GM21526 (cell line): ENCODE measurements at regions not wholly inside any gene's neighbourhood (a gene's known extent, or its start where the extent isn't known, plus 50 kb on each side); places are given as distances from the start of the nearest gene placed in this dataset.
"Not testable (repeated sequence)": the region's sequence is repeated elsewhere in the genome, so short reads cannot be mapped to it uniquely, and the experiment has no call there.

ENCODE experiments used
- ATAC-seq: cut with Tn5 transposase; IDR thresholded peaks from one replicate; pipeline ENCODE4 v1.9.1; 2021; ENCODE audit warnings: moderate library complexity; ENCODE audit not compliant: unreplicated experiment, low FRiP score

DNA sequence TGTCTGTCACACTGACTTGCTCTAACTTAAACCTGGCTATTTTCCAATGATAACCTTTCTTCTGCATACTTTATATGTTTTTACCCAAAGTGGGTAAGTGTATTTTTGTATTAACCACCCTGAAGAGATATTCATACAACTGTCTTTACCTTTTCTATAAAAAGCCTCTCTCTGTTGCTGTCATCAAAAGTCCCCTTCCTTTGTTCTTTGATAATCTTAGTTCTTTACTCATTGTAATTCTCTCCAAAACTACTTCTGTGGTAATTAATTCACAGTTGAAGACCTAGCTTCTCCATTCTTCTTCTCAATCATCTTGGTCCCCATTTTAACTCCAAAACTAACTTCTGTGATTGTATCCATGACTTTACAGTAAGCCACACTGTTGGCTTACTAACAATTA lies 479.7 kb upstream of the MGAT4C start:
- ATAC-seq, result no peak

DNA sequence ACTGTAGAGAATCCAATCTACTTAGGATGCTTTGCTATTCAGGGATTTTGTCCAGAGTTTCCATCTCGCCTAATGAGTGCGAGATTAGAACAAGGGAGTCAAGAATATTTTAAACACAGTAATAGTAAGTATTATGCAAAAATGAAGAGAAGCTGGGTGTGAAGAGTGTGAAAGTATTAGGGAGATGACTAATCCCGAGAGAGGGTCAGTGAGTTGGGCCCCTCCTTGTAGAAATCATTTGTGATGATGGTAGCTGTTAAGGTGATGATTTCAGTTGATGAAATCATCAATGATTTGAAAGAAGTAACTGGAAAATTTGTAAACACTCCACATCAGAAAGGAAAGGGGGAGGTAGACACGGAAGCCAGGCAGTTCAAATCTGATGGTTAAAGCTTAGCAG lies 478.9 kb upstream of the MGAT4C start:
- ATAC-seq, result no peak

DNA sequence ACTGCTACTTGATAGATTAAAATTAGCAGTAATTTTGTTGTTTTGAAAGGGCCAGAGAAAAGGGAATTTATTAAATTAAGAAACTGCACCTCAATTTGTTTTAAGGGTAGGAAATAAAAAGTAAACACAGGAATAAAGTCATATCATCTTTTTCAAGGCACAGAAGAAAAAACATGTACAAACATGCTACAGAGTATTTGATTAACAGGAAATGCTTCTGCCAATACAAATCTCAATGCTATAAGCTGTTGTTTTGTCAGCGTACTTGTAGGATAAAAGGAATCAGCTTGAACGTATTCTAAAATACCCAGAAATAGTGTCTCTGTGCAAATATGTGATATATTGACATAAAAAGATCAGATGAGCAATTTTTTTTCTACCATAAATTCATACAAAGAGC lies 474.0 kb upstream of the MGAT4C start:
- ATAC-seq, result no peak

DNA sequence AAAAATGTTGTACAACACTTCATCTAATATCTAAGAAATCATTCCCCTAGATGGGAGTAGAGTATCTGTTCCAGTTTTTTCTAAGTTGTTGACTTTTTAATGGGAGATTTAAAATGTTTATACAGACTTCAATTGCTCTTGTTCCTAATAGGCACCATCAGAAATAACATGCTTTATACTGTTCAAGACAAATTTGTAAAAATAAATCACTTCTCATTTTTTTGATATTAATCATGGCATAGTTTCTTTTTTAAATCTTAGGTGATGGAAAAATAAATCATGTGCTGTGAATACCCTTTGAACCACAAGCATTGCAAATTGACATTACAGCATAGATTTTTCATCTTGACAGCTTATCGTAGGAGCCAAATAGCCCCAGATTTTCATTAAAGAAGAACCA lies 473.5 kb upstream of the MGAT4C start:
- ATAC-seq, result no peak

DNA sequence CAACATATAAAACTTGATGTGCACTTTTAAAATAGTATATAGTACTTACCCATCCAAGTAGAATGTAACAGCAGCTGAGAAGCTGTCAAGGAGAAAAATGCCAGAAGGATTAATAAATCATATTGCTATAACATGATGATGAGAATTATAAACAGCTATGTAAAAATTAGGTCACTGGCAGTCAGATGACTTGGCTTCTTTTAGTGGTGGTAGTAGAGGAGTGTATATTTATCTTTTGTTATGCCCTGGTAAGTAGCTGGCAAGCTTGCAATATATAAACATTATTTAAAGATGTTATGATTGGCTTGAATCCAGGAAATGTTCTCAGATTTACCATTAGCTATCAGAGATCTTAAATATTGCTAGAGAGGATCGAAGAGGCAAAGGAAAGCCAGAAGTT lies 471.0 kb upstream of the MGAT4C start:
- ATAC-seq, result no peak

DNA sequence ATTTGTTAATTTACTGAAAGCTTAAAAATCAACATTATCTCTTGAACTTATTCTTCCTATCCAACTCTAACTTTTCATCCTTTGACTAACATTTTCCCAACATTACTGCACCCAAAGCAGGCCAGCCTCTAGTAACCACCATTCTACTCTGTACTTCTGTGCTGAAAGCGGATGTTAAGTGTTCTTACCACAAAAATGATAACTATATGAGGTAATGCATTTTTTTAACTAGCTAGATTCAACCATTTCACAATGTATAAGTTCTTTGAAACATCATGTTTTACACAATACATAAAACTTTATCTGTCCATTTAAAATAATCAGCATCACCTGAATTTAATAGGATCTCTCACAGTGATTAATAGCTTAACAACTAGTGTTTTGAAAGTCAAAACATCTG lies 468.5 kb upstream of the MGAT4C start:
- ATAC-seq, result no peak

DNA sequence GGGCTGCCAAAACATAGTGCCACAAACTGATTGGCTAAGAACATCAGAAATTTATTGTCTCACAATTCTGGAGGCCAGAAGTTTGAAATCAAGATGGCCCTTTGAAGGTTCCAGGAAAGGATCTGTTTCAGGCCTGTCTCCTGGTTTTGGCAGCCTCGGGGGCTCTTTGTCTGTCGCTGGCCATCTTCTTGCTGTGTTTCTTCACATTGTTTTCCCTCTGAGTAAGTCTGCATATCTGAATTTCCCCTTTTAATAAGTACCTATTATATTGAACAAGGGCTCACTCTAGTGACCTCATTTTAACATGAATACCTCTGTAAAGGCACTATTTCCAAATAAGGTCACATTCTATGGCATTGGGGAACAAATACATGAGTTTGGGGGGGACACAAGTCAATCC lies 467.1 kb upstream of the MGAT4C start:
- ATAC-seq, result no peak

DNA sequence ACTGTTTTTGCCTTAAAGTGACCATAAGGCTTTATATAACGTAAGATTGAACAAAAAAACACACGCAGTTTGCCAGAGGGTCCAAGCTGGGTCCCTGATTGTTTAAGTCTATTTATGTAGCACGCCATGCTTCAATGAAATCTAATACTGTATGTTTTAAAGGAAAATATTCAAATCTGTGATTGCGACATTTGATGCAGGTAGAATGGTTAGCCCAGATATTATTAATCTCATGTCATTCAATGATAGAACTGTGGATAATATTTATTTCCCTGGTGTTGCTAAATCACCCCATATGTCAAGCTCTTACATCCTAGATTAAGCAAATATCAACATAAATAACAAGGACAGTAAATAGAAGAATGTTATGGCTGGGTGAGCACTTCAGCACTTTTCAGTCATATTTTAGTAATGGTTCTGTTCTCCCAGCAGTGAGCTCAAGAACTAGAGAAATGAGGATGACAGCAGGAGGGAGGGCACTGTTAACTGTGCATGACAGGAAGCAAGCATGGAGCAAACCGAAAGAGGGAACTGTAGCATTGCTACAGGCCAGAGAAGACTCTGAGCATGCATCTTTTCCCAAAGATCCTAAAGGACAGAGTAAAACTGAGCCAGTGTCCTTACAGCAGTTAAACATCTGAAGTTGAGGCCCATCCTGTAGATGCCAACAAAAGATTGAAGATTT lies 465.7 kb upstream of the MGAT4C start:
- no peak for ATAC-seq

DNA sequence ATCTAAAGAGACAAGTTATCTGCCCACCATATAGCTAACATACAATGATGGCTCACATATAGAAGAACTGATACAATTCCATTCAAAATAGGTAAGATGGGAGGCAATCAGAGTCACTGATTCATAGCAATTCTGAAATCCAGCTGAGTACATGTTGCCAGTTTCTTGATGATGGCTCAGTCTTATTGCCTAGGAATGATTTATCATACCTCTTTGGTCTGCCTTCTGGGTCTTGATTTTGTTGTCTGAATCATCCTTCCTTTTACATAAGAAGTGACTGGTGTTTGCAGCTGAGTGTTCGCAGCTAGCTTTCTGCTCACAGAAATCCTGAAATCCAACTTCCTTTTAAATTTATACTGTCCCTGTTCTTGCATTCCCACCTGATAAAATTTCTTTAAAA lies 463.2 kb upstream of the MGAT4C start:
- ATAC-seq, result no peak

DNA sequence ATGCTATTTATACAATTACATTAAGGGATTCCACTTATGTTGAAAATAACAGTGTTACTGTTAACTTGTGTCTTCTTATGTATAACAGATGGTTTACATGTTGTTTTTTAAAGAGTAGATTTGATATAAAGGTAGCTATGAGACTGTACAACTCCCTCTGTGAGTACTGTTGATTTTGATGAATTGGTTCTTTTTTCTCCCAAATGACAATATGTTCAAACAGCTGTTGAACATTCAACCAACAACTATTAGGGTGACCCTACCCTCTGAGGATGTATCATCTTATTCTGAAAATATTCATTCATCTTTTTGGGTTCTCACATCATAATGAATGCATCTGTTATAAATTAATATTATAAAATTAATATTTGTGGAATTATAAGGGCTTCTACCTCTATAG lies 456.9 kb upstream of the MGAT4C start:
- ATAC-seq, result no peak

DNA sequence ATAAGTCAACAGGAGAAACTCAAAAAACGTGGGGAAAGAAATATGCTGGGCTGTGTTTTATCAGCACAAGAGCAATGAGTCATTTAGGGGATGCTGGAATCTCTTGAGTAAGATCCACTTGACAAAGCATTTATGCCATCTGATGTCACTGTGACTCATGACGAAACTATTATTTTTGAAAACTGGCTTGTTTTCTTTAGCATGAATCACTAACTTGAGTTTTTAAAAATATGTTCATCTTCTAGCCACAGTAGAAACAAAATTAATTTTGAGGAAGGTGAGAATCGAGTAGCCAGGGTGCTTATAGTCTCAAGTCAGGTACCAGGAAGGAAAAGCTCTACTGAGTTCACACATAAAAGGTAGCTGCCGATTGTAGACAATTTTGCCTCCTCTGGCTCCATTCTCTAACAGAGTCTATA lies 456.2 kb upstream of the MGAT4C start:
- ATAC-seq, result no peak

DNA sequence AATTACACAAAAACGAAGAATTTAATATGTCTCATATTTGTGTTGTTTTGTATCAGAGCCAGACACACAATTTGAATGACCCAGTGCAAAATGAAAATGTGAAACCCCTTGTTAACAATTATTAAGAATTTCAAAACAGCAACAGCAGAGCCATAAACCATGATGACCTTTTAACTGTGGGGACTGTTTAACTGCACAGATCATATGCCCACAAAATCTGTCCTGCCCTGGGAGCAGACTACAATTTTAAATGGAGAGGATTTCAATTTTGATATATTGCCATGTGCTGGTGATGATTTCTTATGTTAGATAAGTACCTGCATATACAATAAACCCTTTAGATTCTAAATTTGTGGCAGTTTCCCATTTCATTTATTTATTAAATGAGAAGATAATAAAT lies 455.5 kb upstream of the MGAT4C start:
- ATAC-seq, result no peak

DNA sequence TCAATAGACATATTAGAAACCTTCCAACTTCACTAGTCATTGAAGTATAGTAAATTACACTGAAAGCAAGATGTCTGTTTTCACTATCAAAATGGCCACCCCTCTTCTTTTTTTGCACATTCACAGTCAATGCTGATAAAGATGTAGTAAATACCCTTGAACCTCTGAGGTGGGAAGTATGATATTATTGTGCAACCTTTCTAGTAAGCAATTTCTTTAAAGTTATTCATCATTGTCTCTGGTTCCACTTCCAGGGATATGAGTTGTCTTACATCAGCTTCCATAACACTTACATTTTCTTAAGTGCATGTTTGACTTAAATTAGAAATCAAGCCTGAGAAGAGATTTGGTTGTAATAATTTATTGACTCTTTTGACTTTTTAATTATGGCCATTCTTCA lies 453.9 kb upstream of the MGAT4C start:
- no peak for ATAC-seq

DNA sequence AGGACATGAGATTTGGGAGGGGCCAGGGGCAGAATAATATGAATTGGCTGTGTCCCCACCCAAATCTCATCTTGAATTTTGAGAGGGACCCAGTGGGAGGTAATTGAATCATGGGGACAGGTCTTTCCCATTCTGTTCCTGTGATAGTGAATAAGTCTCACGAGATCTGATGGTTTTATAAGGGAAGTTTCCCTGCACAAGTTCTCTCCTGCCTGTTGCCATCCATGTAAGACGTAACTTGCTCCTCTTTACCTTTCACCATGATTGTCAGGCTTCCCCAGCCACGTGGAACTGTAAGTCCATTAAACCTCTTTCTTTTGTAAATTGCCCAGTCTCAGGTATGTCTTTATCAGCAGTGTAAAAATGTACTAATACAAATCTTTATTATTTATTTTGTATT lies 452.8 kb upstream of the MGAT4C start:
- not testable (repeated sequence) for ATAC-seq

DNA sequence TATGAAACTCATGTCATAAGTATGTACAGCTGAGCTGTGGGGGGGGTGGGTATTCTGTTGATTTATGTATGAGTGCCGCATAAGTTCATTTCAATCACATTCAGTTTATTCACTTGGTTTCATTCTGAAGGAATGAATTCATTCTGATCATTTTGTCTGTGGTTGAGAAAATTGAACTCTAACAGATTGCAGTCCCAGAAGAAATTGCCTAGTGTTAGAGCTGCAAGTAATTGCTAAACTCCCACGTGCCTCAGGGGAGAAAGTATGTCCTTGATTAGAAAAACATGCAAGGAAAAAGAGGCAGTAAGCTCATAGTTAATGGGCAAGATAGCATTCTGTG lies 442.4 kb upstream of the MGAT4C start:
- ATAC-seq, result no peak

DNA sequence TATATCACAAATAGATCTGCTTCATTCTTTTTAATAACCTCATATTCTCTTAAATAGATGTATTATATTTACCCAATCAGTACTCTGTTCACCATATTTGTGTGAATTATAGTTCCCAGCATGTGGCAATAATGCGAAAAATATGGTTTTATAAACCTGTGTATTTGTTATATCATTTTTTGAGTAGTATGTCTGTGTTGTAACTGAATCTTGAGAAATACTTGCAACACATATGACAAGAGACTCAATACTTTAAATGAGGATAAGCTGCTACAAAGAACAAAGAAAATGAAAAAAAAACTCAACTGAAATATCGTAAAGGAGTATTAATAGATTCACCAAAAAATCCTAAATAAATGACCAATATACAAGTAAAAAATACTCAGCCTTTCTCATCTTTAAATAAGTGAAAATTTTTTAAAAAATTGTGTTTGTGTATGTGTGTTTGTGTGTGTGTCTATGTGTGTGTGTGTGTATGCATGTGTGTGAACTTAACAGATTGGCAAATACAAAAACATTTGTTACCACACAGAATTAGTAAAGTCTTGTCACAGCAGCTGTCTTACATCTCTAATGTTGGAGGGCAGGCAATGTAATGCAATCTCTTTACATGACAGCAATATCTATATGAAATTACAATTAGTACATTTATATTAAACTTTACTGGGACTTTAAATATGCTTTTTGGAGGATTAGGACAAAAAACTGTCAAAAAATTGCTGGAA lies 441.9 kb upstream of the MGAT4C start:
- no peak for ATAC-seq

DNA sequence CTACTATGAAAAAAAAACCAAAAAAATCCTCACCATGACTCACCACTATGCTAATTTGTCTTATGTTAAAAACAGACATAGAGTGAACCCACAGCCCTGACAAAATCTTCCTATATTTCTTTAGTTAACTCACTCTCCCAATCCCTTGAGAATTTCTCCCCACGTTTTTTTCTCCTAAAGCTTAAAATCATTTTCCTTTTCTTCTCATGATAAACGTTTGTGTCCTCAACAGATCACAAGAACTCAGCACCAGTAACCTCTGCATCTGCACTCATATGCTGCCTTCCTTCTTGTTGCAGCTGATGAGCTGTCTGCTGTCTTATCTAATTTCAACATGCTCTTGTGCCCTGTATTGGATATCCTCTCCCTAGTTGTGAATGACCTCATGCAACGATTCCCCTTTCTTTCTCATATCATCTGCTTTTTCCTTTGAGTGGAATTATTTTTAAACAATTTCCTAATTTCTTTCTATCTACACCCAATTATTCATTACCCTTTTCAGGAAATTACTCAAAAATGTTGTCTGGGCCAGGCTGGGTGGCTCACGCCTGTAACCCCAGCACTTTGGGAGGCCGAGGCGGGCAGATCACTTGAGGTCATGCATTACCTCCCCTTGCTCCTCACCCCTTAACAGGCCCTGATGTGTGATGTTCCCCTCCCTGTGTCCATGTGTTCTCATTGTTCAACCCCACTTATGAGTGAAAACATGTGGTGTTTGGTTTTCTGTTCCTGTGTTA lies 427.5 kb upstream of the MGAT4C start:
- ATAC-seq, result no peak

DNA sequence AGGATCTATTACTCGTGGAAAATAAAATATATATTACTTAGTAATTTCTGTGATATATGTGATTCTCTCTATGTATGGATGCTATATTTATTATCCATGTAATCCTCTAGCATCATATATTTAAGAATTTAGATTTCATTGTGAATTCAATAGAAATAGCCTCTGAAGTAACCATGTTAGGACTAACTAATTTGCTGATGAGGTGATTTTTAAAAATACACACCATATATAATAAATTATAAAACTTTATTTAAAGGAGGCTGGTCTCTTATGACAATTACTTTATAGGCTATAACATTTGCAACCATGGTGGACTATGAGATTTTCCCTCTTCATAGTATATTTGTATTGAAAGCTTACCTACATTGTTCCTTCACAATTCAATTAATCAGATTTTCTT lies 424.9 kb upstream of the MGAT4C start:
- no peak for ATAC-seq

DNA sequence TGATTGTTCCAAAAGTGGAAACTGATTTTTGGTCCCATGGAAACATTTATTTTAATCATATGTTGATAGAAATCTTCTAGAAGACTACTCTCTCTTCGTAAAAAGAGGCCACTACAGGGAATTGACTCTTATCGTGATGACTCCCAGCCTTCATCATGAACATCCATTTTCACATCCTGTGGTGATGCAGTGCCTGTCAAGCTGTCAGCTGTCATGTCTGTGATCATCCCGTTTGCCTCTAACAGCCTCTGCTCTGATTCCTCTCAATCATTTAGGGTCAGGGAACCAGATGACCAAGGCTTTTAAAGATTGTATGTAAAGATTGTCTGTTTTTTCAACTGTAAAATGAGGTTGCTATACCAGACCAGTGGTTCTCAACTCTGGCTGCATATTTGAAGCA lies 419.0 kb upstream of the MGAT4C start:
- no peak for ATAC-seq

DNA sequence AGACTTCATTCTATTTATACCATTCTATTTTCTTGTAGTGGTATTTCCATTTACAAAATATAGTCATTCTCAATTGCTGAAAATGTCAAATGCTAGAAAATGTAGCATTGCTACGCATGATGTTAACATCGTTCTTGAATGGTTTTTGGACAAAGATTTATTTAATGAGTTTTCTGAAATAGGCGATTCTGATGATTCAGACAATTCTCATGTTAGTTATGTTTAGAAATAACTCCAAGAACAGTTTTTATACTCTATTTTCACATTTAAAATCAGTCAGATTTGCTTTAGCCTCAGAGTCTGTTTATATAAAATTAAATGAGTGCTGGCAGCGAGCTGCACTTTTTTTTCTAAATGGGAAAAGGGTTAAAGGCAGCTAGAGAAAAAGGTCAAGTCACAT lies 414.8 kb upstream of the MGAT4C start:
- no peak for ATAC-seq

DNA sequence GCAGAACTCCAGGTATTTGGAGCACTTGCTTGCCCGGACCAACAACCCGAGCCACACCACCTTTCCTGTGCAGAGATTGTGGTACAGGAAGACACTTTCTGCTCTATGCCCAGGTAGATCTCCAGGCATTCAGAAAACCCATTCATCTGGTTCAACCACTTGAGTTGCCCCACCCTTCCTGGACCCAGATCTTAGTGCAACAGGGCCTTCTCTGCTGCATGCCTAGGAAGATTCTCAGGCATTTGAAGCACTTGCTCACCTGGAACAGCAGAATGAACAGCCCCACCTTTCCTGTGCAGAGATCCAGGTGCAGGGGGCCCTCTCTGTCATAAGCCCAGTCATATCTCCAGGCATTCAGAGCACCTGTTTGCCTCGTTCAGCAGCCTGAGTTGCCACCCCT lies 412.8 kb upstream of the MGAT4C start:
- ATAC-seq, result no peak

DNA sequence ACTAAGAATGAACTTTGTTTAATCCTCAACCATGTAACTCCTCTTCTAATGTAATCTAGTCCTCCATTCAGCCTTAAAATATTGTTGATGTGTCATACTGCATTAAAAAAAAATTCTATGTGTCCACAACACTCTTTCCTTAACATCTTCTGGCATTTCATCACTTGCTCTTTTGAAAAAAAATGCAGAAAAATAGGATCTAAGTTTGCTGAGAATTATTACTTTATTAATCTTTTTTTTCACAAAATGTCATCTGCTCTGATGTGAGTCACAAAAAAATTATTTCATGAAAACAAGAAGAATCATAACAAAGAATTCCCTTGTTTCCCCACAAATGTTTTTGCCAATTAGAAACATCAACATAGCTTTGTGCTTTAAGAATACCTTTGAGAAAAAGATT lies 410.1 kb upstream of the MGAT4C start:
- ATAC-seq, result no peak
